GM12878 (cell line): ENCODE measurements at regions not wholly inside any gene's neighbourhood (a gene's known extent, or its start where the extent isn't known, plus 50 kb on each side); places are given as distances from the start of the nearest gene placed in this dataset.

Experiments
- DPF2 ChIP-seq: fragments of 450-650 bp; IDR thresholded peaks from 2 replicates; pipeline ENCODE4 v1.6.1; 2017; ENCODE audit warnings: mild to moderate bottlenecking
- JUNB ChIP-seq: IDR thresholded peaks from 2 replicates; pipeline ENCODE4 v1.6.1; 2016; ENCODE audit warnings: antibody characterized with exemption, mild to moderate bottlenecking
- MYC ChIP-seq: IDR thresholded peaks from 2 replicates; pipeline ENCODE4 v1.6.1; 2011; ENCODE audit warnings: mild to moderate bottlenecking, low read length, moderate library complexity, inconsistent platforms; ENCODE audit not compliant: insufficient read depth, insufficient replicate concordance, insufficient read length, severe bottlenecking
- POLR2AphosphoS5 ChIP-seq: IDR thresholded peaks from 2 replicates; pipeline ENCODE4 v1.6.1; 2011; ENCODE audit warnings: mild to moderate bottlenecking, low read length, inconsistent platforms
- RELA ChIP-seq: fragments of 450-650 bp; IDR thresholded peaks from 2 replicates; pipeline ENCODE4 v1.8.0; 2014; ENCODE audit warnings: borderline replicate concordance; ENCODE audit not compliant: partially characterized antibody
- TF ChIP-seq, protein P1 (sequence below), 3 experiments: IDR thresholded peaks in 2 of 3; conservative IDR thresholded peaks in 1 of 3; 2 replicates each; pipeline ENCODE4 v1.5.1; 2011; ENCODE audit warnings: low read depth in 3 of 3, low read length in 3 of 3, mild to moderate bottlenecking in 3 of 3, control low read depth in 2 of 3, moderate library complexity in 2 of 3, inconsistent platforms in 1 of 3, mixed read lengths in 1 of 3; ENCODE audit not compliant: control insufficient read depth in 2 of 3, insufficient read depth in 1 of 3; ENCODE audit errors: extremely low read depth in 1 of 3
- TF ChIP-seq, protein P2 (sequence below): fragments of 450-650 bp; IDR thresholded peaks from 2 replicates; pipeline ENCODE4 v1.6.1; 2016; ENCODE audit warnings: mild to moderate bottlenecking, moderate library complexity, borderline replicate concordance

- TF ChIP-seq RELA = no peak
- no peak for TF ChIP-seq MYC
- TF ChIP-seq POLR2AphosphoS5 = no peak
- TF ChIP-seq, protein P1, sequence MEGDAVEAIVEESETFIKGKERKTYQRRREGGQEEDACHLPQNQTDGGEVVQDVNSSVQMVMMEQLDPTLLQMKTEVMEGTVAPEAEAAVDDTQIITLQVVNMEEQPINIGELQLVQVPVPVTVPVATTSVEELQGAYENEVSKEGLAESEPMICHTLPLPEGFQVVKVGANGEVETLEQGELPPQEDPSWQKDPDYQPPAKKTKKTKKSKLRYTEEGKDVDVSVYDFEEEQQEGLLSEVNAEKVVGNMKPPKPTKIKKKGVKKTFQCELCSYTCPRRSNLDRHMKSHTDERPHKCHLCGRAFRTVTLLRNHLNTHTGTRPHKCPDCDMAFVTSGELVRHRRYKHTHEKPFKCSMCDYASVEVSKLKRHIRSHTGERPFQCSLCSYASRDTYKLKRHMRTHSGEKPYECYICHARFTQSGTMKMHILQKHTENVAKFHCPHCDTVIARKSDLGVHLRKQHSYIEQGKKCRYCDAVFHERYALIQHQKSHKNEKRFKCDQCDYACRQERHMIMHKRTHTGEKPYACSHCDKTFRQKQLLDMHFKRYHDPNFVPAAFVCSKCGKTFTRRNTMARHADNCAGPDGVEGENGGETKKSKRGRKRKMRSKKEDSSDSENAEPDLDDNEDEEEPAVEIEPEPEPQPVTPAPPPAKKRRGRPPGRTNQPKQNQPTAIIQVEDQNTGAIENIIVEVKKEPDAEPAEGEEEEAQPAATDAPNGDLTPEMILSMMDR (IDR thresholded peaks at IDR 0.05 in 2 of 3, conservative IDR thresholded peaks at IDR 0.05 in 1 of 3; ENCODE audit: control insufficient read depth in 2 of 3, extremely low read depth in 1 of 3, insufficient read depth in 1 of 3, low read depth in 3 of 3, low read length in 3 of 3) = no peak
- no peak for TF ChIP-seq JUNB
- TF ChIP-seq, protein P2, sequence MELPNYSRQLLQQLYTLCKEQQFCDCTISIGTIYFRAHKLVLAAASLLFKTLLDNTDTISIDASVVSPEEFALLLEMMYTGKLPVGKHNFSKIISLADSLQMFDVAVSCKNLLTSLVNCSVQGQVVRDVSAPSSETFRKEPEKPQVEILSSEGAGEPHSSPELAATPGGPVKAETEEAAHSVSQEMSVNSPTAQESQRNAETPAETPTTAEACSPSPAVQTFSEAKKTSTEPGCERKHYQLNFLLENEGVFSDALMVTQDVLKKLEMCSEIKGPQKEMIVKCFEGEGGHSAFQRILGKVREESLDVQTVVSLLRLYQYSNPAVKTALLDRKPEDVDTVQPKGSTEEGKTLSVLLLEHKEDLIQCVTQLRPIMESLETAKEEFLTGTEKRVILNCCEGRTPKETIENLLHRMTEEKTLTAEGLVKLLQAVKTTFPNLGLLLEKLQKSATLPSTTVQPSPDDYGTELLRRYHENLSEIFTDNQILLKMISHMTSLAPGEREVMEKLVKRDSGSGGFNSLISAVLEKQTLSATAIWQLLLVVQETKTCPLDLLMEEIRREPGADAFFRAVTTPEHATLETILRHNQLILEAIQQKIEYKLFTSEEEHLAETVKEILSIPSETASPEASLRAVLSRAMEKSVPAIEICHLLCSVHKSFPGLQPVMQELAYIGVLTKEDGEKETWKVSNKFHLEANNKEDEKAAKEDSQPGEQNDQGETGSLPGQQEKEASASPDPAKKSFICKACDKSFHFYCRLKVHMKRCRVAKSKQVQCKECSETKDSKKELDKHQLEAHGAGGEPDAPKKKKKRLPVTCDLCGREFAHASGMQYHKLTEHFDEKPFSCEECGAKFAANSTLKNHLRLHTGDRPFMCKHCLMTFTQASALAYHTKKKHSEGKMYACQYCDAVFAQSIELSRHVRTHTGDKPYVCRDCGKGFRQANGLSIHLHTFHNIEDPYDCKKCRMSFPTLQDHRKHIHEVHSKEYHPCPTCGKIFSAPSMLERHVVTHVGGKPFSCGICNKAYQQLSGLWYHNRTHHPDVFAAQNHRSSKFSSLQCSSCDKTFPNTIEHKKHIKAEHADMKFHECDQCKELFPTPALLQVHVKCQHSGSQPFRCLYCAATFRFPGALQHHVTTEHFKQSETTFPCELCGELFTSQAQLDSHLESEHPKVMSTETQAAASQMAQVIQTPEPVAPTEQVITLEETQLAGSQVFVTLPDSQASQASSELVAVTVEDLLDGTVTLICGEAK = no peak
- TF ChIP-seq DPF2 = no peak
These were observed 160.6 kb downstream of the KTN1 start for GRCh38 chr14:55740649-55740989.
